ENCODE measurements at regions not wholly inside any gene's neighbourhood (a gene's known extent, or its start where the extent isn't known, plus 50 kb on each side); places are given as distances from the start of the nearest gene placed in this dataset.
"Not testable (repeated sequence)": the region's sequence is repeated elsewhere in the genome, so short reads cannot be mapped to it uniquely, and the experiment has no call there.

GRCh38 chr3:78424656-78425055 is 1343.1 kb downstream of the ROBO1 start:
- no peak for DNase-seq (ENCODE audit: low spot score)

GRCh38 chr3:78426454-78426853 is 1341.3 kb downstream of the ROBO1 start:
- no peak for DNase-seq (ENCODE audit: low spot score)

DNA sequence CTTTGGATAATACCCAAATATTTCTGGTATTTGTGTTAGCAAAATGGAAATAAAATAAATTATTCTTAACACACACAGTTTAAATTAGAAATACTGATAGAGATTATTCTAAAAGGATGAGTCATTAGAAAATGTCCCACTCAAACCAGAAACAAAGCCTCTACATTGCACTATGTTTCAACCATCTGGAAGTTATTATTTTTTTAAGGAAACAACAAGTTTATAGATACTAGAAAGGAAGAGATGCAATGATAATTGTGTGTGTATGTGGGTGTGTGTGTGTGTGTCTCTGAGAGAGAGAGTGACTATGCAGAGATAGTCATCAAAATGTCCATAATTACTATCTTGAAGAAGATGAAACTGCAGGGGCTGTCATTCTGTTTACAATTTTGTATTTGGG is 1340.5 kb downstream of the ROBO1 start:
- no peak for DNase-seq (ENCODE audit: low spot score)

DNA sequence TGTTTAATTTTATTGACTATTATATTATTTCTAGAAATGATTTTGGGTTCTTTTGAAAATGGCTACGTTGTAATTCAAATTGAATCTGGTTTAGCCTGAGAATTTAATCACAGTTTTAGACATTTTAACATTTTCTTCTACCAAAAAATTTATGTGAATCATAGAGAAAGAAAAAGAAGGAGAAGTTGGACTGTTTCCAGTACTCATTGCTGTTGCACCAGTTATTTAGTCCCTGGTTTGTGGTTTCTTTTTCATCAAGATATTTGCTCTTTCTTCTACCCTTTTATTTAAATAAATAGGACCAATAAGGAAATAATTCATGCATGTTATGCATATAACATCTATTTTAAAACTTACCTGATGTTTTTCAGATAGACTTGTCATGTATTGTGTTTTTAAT is 1337.1 kb downstream of the ROBO1 start:
- DNase-seq (ENCODE audit: low spot score) = no peak

DNA sequence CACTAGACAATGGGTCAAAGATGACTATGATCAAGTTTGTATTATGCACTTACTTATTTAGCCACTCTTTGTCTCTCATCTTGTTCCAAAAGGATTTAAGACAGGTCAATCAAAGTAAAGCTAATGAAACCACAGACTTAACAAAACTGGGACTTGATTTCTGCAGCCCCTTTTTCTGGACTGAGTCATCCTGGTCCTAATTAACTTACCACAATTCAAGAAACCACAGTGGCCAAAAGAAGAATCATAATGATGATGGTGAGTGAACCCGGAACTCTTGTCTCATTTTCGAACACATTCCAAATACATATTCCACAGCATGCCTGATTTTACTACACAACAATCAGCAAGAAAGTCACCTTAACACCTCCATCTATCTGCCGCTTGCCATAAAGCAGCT is 1333.0 kb downstream of the ROBO1 start:
- no peak for DNase-seq (ENCODE audit: low spot score)

DNA sequence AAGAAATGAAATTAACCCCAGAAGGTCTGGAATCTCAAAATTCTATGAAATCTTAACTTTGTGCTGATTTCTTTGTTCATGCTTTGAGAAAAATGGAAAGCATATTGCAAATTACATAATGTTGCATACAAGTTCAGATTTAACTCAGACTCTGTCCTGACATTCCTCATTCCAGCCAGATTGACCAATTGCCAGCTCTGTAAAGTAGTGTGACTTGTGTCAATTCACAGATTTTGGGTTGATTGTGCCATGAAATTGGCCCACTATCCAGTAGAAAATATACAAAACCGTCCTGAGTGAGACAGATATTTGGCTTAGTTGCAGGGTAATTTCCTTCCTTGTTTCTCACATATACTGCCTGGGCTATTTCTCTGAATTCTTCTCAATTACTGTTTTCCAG is 1312.6 kb downstream of the ROBO1 start:
- DNase-seq (ENCODE audit: low spot score) = no peak

GRCh38 chr3:78455712-78456433 is 1311.9 kb downstream of the ROBO1 start:
- no peak for DNase-seq (ENCODE audit: low spot score)

DNA sequence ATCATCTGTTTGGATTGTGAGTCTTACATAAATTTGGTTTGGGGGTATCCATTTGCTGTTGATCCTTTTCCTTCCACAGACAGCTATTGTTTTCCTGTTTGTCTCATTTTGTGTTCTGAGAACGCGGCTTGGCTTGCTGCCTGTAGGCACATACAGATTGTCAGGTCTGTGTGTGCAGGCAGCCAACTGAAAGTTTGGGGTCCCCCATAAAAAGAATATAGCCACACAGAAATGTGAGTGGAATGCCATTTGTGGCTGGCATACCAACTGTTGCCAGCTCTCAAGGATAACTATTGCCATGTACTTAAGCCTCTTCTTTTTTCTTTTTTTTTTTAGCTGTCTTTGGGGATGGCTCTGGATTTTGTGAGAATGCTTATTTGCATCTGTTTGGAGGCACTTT is 1308.0 kb downstream of the ROBO1 start:
- no peak for DNase-seq (ENCODE audit: low spot score)

GRCh38 chr3:78462021-78462420 is 1305.8 kb downstream of the ROBO1 start:
- DNase-seq (ENCODE audit: low spot score) = no peak

DNA sequence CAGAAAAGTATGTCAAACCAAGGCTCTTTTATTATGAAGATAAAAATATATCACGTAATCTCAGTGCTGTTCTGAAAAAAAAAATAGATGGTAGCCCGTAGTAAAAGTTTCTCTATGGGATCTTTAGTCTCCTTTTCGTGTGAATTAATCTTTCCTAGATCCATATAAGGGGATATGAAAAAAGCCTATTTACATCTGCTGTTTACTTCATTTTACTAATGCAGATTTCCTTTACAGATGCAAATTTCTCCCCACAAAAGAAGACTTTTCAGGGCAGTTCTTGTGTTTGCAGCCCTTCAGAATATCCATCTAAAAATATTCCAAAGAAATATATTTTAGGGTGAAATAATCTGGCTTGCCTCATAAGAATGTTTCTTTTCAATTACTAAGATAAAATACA is 1291.7 kb downstream of the ROBO1 start:
- DNase-seq (ENCODE audit: low spot score) = no peak

GRCh38 chr3:78481050-78481449 is 1286.7 kb downstream of the ROBO1 start:
- DNase-seq (ENCODE audit: low spot score) = no peak

GRCh38 chr3:78483090-78483489 is 1284.7 kb downstream of the ROBO1 start:
- no peak for DNase-seq (ENCODE audit: low spot score)

- DNase-seq (ENCODE audit: low spot score) = no peak
Observed at GRCh38 chr3:78494851-78495250, 1272.9 kb downstream of the ROBO1 start.

DNA sequence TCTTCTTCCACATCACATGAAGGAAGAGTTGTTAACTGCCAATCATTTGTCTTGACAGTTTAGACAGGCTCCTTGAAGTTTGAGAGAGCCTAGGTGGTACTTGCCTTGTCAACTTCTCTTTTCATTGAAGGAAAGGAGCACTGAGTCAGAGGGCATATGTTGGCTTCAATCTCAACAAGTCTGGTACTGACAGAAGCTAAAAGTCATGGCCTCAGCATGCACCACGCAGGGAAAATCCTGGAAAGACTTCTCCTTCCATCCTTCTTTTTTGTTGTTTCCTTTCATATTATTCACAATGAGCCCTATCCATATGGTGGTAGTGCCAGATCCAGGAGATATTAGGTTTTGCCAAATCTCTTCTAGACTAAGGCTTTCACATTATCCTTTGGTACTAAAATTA is 1272.5 kb downstream of the ROBO1 start:
- no peak for DNase-seq (ENCODE audit: low spot score)

DNA sequence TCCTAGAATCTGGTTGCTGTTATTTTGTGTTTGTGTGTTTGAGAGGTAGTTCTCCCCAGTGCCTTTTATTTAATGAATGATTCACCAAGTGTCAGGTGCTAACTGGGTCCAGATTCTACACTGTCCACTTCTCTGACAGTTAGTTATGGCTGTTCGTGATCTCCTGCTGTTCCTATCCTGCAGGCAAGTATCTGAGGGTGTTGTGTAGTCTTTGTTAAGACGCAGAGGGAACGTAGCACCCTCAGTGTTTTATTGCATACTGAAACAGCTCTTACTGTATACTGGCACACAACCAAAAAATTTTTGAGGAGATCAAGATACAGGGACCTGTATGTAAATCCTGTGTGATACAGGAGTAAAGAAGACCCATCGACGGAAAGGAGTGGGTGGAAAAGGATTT is 1271.3 kb downstream of the ROBO1 start:
- DNase-seq (ENCODE audit: low spot score) = no peak

- no peak for DNase-seq (ENCODE audit: low spot score)
Observed at GRCh38 chr3:78497021-78497420, 1270.8 kb downstream of the ROBO1 start.

GRCh38 chr3:78497767-78498166 is 1270.0 kb downstream of the ROBO1 start:
- no peak for DNase-seq (ENCODE audit: low spot score)

- DNase-seq (ENCODE audit: low spot score) = no peak
Observed at GRCh38 chr3:78506061-78506460, 1261.7 kb downstream of the ROBO1 start.

DNA sequence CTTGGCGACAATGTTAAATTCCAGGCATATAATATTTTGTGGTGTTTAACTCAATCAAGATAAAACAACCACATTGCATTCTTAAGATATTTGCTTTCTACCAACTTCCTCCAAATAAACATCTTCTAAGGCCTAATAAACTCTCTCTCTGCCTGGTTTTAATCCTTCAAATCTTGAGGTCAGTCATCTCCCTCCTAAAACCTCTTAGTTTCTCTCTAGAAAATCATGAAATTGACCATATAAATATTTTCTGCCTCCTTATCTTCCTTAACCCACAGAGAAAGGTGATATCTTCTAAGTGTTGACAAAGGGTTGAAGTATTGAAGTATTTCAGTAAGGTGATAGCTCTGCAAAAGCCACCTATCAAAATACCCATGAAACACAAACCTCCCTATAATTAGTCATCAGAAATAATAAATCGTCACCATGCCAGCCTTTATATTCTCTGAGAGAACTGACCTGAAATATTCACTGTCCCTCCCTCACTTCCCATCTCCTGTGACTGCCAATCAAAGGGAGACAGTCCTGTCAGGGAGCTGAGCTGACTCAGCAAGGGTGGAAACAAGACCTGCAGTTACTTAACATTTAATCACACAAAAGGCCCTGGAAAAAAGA is 1261.1 kb downstream of the ROBO1 start:
- DNase-seq (ENCODE audit: low spot score) = no peak

GRCh38 chr3:78507196-78507984 is 1260.4 kb downstream of the ROBO1 start:
- DNase-seq (ENCODE audit: low spot score) = no peak

DNA sequence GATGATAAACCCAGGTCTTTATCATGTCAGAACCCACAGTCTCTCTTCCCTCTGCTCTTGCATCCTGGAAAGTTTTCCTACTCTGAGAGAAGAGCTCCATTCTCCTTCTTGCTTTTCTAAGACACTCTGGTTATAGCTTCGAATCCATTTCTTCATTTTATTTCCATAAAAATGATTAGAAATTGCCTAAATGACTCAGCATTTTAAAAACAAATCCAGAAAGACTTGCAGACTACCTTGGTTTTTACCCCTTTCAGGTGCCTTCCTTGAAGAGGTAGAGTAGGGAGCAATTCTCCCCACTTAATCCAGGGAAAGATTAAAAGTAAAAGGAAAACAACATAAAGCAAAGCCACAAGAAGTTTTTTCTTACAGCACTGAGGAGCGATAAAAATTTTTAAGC is 1256.0 kb downstream of the ROBO1 start:
- no peak for DNase-seq (ENCODE audit: low spot score)

- DNase-seq (ENCODE audit: low spot score) = not testable (repeated sequence)
Observed at GRCh38 chr3:78512786-78513185, 1255.0 kb downstream of the ROBO1 start.

GRCh38 chr3:78516437-78516836 is 1251.4 kb downstream of the ROBO1 start:
- no peak for DNase-seq (ENCODE audit: low spot score)
